Muscle layer of colon (tissue), 2 donors: ENCODE measurements at regions not wholly inside any gene's neighbourhood (a gene's known extent, or its start where the extent isn't known, plus 50 kb on each side); places are given as distances from the start of the nearest gene placed in this dataset.

Experiments
- H3K27ac ChIP-seq: one replicate; pipeline ENCODE4 v1.7.0; 2013; ENCODE audit warnings: low read depth, mild to moderate bottlenecking, low read length, moderate library complexity
- H3K27me3 ChIP-seq, 2 donors: one replicate each; pipeline ENCODE4 v1.7.0; 2013; ENCODE audit warnings: low read length in 2 of 2, mild to moderate bottlenecking in 2 of 2; ENCODE audit not compliant: insufficient read depth in 2 of 2, control insufficient read depth in 1 of 2
- H3K36me3 ChIP-seq: one replicate; pipeline ENCODE4 v1.7.0; 2013; ENCODE audit warnings: mild to moderate bottlenecking, low read length; ENCODE audit not compliant: insufficient read depth
- H3K4me1 ChIP-seq: one replicate; pipeline ENCODE4 v1.7.0; 2013; ENCODE audit warnings: mild to moderate bottlenecking, low read length; ENCODE audit not compliant: insufficient read depth
- H3K4me3 ChIP-seq, 2 donors: one replicate each; pipeline ENCODE4 v1.7.0; 2013; ENCODE audit warnings: low read length in 2 of 2, low read depth in 1 of 2, mild to moderate bottlenecking in 1 of 2, moderate library complexity in 1 of 2
- H3K9ac ChIP-seq: one replicate; pipeline ENCODE4 v1.7.0; 2013; ENCODE audit warnings: low read length
- H3K9me3 ChIP-seq: one replicate; pipeline ENCODE4 v1.7.0; 2013; ENCODE audit warnings: mild to moderate bottlenecking, low read length
- donor health status: abdominal sarcoma.
- donor health status: Adenocarcinoma of cecum.

- Histone ChIP-seq H3K4me3 (no peak overlapping the region), H3K27me3 (no peaks in the 10 kb centered on the region), H3K27ac (no peak overlapping the region), H3K9me3 (no peaks in the 10 kb centered on the region), H3K36me3 (no peaks in the 10 kb centered on the region), H3K9ac (no peak overlapping the region), H3K4me1 (no peaks in the 10 kb centered on the region)
Measured at GRCh38 chr3:159560214-159560979, 428.2 kb upstream of the IL12A start.

GRCh38 chr3:159565313-159565712 is 423.3 kb upstream of the IL12A start:
- no peaks in the 10 kb centered on the region for H3K4me1 ChIP-seq
- H3K27me3 ChIP-seq: no peaks in the 10 kb centered on the region

GRCh38 chr3:159583662-159584061 is 405.0 kb upstream of the IL12A start:
- Histone ChIP-seq H3K27me3 (no peaks in the 10 kb centered on the region), H3K9ac (no peak overlapping the region), H3K4me3 (no peak overlapping the region), H3K4me1 (no peaks in the 10 kb centered on the region), H3K36me3 (no peaks in the 10 kb centered on the region), H3K9me3 (no peaks in the 10 kb centered on the region), H3K27ac (no peak overlapping the region)

More at GRCh38 chr3:159565313-159565712, 423.3 kb upstream of the IL12A start:
- Histone ChIP-seq H3K27ac (no peak overlapping the region), H3K4me3 (no peak overlapping the region), H3K9me3 (no peaks in the 10 kb centered on the region), H3K9ac (no peak overlapping the region), H3K36me3 (no peaks in the 10 kb centered on the region)

GRCh38 chr3:159584421-159584820 is 404.2 kb upstream of the IL12A start:
- no peaks in the 10 kb centered on the region for H3K9me3 ChIP-seq
- H3K27me3 ChIP-seq: no peaks in the 10 kb centered on the region
- H3K36me3 ChIP-seq: no peaks in the 10 kb centered on the region
- no peak overlapping the region for H3K9ac ChIP-seq
- no peak overlapping the region for H3K4me3 ChIP-seq
- no peak overlapping the region for H3K27ac ChIP-seq
- H3K4me1 ChIP-seq: no peaks in the 10 kb centered on the region

GRCh38 chr3:159586571-159587202 is 401.9 kb upstream of the IL12A start:
- Histone ChIP-seq H3K9me3 (no peaks in the 10 kb centered on the region), H3K27ac (no peak overlapping the region), H3K4me1 (no peaks in the 10 kb centered on the region), H3K4me3 (no peak overlapping the region), H3K36me3 (no peaks in the 10 kb centered on the region), H3K27me3 (no peaks in the 10 kb centered on the region), H3K9ac (no peak overlapping the region)

- Histone ChIP-seq H3K9me3 (no peaks in the 10 kb centered on the region), H3K27ac (no peak overlapping the region), H3K27me3 (no peaks in the 10 kb centered on the region), H3K4me1 (no peaks in the 10 kb centered on the region), H3K4me3 (no peak overlapping the region), H3K36me3 (no peaks in the 10 kb centered on the region), H3K9ac (no peak overlapping the region)
Measured at GRCh38 chr3:159593927-159594605, 394.6 kb upstream of the IL12A start.

GRCh38 chr3:159600291-159600690 is 388.3 kb upstream of the IL12A start:
- peaks cover 3% of the 10 kb centered on the region for H3K9me3 ChIP-seq

GRCh38 chr3:159604151-159604581 is 384.5 kb upstream of the IL12A start:
- H3K4me3 ChIP-seq: no peak overlapping the region
- peaks cover 3% of the 10 kb centered on the region for H3K9me3 ChIP-seq
- no peaks in the 10 kb centered on the region for H3K36me3 ChIP-seq
- no peaks in the 10 kb centered on the region for H3K27me3 ChIP-seq
- no peak overlapping the region for H3K9ac ChIP-seq
- H3K4me1 ChIP-seq: no peaks in the 10 kb centered on the region
- H3K27ac ChIP-seq: no peak overlapping the region

More at GRCh38 chr3:159600291-159600690, 388.3 kb upstream of the IL12A start:
- H3K27me3 ChIP-seq: no peaks in the 10 kb centered on the region
- no peak overlapping the region for H3K27ac ChIP-seq
- H3K36me3 ChIP-seq: no peaks in the 10 kb centered on the region
- H3K4me3 ChIP-seq: no peak overlapping the region
- no peaks in the 10 kb centered on the region for H3K4me1 ChIP-seq
- no peak overlapping the region for H3K9ac ChIP-seq

- no peaks in the 10 kb centered on the region for H3K36me3 ChIP-seq
- no peak overlapping the region for H3K4me3 ChIP-seq
- no peaks in the 10 kb centered on the region for H3K27me3 ChIP-seq
- no peak overlapping the region for H3K9ac ChIP-seq
- no peaks in the 10 kb centered on the region for H3K4me1 ChIP-seq
- peaks cover 3% of the 10 kb centered on the region for H3K9me3 ChIP-seq
- no peak overlapping the region for H3K27ac ChIP-seq
Measured at GRCh38 chr3:159605101-159605500, 383.5 kb upstream of the IL12A start.

GRCh38 chr3:159605776-159606175 is 382.9 kb upstream of the IL12A start:
- H3K36me3 ChIP-seq: no peaks in the 10 kb centered on the region
- H3K9me3 ChIP-seq: peaks cover under 1% of the 10 kb centered on the region
- H3K9ac ChIP-seq: no peak overlapping the region
- H3K27ac ChIP-seq: no peak overlapping the region
- no peak overlapping the region for H3K4me3 ChIP-seq
- no peaks in the 10 kb centered on the region for H3K27me3 ChIP-seq
- H3K4me1 ChIP-seq: no peaks in the 10 kb centered on the region

GRCh38 chr3:159607856-159608255 is 380.8 kb upstream of the IL12A start:
- Histone ChIP-seq H3K27ac (no peak overlapping the region), H3K9me3 (no peaks in the 10 kb centered on the region), H3K27me3 (no peaks in the 10 kb centered on the region), H3K9ac (no peak overlapping the region), H3K4me1 (no peaks in the 10 kb centered on the region), H3K4me3 (no peak overlapping the region), H3K36me3 (no peaks in the 10 kb centered on the region)
